Fibroblast of mammary gland (primary cell): ENCODE measurements at regions not wholly inside any gene's neighbourhood (a gene's known extent, or its start where the extent isn't known, plus 50 kb on each side); places are given as distances from the start of the nearest gene placed in this dataset.

Source experiments
- DNase-seq: peaks from one replicate; pipeline ENCODE4 v3.0.0-alpha.2; 2010; ENCODE audit warnings: low read depth
- H3K4me3 ChIP-seq: 2 replicates; pipeline ENCODE4 v1.5.1; 2011; ENCODE audit warnings: low read depth, mild to moderate bottlenecking, low read length, moderate library complexity; ENCODE audit not compliant: control insufficient read depth
- TF ChIP-seq, protein P1 (sequence below): conservative IDR thresholded peaks from 2 replicates; pipeline ENCODE4 v1.5.1; 2011; ENCODE audit warnings: low read depth, low read length, inconsistent platforms; ENCODE audit not compliant: control insufficient read depth, insufficient read depth

GRCh38 chr15:70493376-70493775 lies 270.0 kb downstream of the UACA start:
- TF ChIP-seq, protein P1, sequence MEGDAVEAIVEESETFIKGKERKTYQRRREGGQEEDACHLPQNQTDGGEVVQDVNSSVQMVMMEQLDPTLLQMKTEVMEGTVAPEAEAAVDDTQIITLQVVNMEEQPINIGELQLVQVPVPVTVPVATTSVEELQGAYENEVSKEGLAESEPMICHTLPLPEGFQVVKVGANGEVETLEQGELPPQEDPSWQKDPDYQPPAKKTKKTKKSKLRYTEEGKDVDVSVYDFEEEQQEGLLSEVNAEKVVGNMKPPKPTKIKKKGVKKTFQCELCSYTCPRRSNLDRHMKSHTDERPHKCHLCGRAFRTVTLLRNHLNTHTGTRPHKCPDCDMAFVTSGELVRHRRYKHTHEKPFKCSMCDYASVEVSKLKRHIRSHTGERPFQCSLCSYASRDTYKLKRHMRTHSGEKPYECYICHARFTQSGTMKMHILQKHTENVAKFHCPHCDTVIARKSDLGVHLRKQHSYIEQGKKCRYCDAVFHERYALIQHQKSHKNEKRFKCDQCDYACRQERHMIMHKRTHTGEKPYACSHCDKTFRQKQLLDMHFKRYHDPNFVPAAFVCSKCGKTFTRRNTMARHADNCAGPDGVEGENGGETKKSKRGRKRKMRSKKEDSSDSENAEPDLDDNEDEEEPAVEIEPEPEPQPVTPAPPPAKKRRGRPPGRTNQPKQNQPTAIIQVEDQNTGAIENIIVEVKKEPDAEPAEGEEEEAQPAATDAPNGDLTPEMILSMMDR: no peak
- H3K4me3 ChIP-seq: no peak overlapping the region
- DNase-seq: no peak

DNA sequence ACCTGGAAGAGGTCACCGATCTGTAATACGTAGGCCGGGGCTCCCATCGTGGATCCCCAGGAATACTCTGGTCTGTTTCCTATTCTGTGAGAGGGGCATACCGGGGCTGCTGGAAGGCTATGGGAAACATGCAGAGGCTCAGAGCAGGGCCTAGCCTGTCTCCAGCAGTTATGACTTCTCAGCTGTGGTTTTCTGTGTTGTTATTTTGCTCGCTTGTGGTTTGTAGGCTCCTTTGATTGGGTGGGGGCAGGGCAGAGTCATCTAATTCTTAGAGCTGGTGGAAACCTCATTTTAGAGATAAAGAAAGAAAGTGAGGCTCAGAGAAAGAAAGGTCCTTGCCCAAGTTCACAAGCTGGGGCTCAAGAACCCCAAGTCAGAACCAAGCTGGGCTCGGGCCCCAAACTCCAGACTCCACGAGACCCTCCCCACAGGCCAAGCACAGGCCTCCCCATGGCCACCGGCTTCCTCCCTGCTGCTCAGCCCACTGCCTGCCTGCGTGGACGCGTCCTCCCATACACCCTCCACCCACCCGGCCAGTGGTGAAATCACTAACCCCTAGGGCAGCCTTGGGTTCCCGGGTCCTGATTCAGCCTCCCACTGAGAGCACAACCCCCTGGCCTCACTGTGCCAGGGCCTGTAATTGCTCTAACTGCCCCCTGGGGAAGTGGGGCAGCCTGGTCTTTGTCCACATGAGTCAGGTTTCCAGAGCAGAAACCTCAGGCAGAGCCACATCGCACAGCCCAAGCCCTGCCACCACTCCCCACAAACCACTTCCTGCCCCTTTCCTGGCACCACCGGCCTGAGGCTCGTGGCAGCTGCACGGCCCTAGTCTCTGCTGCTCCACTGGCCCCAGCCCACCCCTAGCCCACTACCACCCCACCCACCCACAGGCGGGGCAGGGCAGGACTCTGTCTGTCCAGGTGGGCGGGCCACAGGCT lies 270.8 kb downstream of the UACA start:
- no peak overlapping the region for H3K4me3 ChIP-seq
- TF ChIP-seq, protein P1: no peak
- DNase-seq: peak; percentile 90

GRCh38 chr15:70491641-70492040 lies 271.7 kb downstream of the UACA start:
- TF ChIP-seq, protein P1: no peak

DNA sequence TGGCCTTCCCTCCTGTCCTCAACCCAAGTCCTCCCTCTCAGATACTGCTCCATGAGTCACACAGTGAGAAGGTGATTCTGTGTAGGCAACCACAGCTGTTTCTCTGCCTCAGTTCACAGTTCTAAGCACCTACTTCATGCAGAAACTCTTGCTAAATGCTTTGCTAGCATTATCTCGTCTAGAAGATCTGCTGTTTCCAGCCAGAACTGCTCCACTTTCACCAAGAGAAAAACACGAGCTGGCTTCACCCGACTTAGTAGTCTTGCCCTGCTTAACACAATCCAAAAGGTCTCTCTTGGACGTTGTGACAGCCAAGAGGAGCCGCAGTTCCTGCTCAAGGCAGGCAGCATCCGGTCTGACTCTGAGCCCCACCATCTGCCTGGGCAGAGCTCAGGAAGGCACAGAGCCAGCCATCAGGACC lies 272.1 kb downstream of the UACA start:
- no peak overlapping the region for H3K4me3 ChIP-seq
- peak; percentile 59 for DNase-seq
- TF ChIP-seq, protein P1: no peak

More at GRCh38 chr15:70491641-70492040, 271.7 kb downstream of the UACA start:
- no peak overlapping the region for H3K4me3 ChIP-seq
- no peak for DNase-seq

GRCh38 chr15:70490838-70491155 lies 272.6 kb downstream of the UACA start:
- DNase-seq: no peak
- no peak overlapping the region for H3K4me3 ChIP-seq
- TF ChIP-seq, protein P1: no peak

- no peak overlapping the region for H3K4me3 ChIP-seq
- TF ChIP-seq, protein P1: no peak
- no peak for DNase-seq
Observed at GRCh38 chr15:70490148-70490837, 273.1 kb downstream of the UACA start.
